HG02870 (cell line): ENCODE measurements at regions not wholly inside any gene's neighbourhood (a gene's known extent, or its start where the extent isn't known, plus 50 kb on each side); places are given as distances from the start of the nearest gene placed in this dataset.

Experiments
- ATAC-seq: cut with Tn5 transposase; IDR thresholded peaks from one replicate; pipeline ENCODE4 v1.9.1; 2021; ENCODE audit warnings: mild to moderate bottlenecking, moderate library complexity; ENCODE audit not compliant: unreplicated experiment

DNA sequence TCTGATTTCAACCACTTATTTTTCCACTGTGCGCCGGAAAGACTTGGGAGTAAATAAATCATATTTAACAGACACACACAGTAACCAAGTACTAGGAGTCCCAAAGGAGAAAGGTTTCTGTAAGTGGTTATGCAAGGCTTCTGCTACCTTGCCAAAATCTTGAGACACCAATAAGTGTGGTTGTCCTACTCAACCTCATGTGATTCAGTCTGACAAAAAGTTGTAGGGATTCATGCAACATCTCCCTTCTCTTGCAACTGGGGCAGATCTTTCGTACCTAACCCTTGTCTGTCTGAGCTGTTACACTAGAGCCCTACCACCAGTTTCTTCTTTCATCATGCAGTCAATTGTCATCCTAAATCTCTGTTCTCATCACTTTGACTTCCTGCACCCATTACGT, 69.9 kb upstream of the NUDT7 start:
- ATAC-seq = no peak

- no peak for ATAC-seq
Measured at GRCh38 chr16:77657016-77657415, 65.3 kb upstream of the NUDT7 start.

DNA sequence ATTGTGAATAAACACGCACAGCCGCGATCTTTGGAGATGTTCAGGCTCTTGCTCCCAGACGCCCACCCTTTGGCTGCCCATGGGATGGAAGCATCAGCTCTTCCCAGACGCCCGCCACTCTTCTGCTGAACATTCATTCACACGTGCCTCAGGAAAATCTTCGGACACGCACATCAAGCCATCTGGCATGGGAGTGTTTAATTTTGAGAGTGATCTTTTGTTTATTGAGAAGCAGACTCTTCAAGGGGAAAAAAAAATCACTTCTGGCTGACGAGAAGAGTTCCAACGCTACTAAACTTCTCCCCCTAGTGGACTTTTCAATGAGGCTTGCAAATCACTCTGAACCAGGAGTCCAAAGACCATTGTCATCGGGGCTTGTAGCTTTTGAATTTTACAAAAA, 62.0 kb upstream of the NUDT7 start:
- no peak for ATAC-seq

- no peak for ATAC-seq
Measured at GRCh38 chr16:77662246-77662645, 60.1 kb upstream of the NUDT7 start.

DNA sequence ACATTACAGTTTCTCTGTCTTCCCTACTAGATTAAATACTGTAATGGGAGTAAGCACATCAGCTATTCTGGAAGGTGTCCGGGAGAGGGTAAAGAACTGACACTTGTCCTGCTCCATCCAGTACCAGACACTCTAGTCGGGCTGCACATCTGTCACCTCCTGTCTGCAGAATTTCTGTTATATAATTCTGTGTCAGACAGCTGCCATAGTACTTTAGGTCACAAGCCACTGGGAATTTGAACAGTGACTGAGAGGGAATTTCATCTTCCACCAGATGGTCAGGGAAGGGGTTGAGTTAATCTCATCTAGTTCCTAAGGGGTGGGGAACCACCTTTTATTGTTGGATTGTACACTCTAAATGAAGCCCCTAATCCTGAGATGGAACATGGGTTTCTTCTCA, 58.6 kb upstream of the NUDT7 start:
- ATAC-seq = no peak

GRCh38 chr16:77666771-77667170, 55.5 kb upstream of the NUDT7 start:
- ATAC-seq = no peak

GRCh38 chr16:77668201-77668600, 54.1 kb upstream of the NUDT7 start:
- ATAC-seq = no peak

DNA sequence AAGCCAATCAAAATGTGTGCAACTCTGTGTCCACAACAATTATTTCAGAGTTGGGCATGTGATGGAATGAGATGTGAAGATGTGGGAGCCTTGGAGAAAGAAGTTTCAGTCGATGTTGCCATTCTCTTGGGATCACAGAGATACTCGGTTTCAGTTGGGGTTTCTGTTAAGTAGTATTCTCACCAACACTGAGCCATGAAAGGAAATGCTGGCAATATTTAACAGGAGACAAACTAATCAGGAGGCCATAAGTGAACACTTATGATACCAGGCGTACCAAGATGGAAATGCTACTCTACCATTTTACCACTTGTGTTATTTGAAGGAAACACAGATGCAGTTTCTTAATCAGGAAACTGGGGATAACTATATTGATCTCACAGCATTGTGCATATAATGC, 53.3 kb upstream of the NUDT7 start:
- no peak for ATAC-seq
